Chondrocyte (in vitro differentiated cells): ENCODE measurements at regions not wholly inside any gene's neighbourhood (a gene's known extent, or its start where the extent isn't known, plus 50 kb on each side); places are given as distances from the start of the nearest gene placed in this dataset.

ENCODE experiments used
- DNase-seq: peaks from one replicate; pipeline ENCODE4 v3.0.0; 2021; ENCODE audit warnings: mixed read lengths, low spot score
- H3K27ac Mint-ChIP-seq: one replicate; pipeline ENCODE4 v1.8.0; 2021; ENCODE audit warnings: mild to moderate bottlenecking, moderate library complexity, mixed read lengths; ENCODE audit not compliant: unreplicated experiment
- H3K27me3 Mint-ChIP-seq: 2 replicates; pipeline ENCODE4 v1.8.0; 2021; ENCODE audit warnings: low read depth, mixed read lengths
- H3K36me3 Mint-ChIP-seq: 2 replicates; pipeline ENCODE4 v1.8.0; 2021; ENCODE audit warnings: low read depth, mixed read lengths
- H3K4me1 Mint-ChIP-seq: 2 replicates; pipeline ENCODE4 v1.8.0; 2021; ENCODE audit warnings: low read depth, mild to moderate bottlenecking, mixed read lengths
- H3K4me3 Mint-ChIP-seq: one replicate; pipeline ENCODE4 v1.8.0; 2021; ENCODE audit warnings: mild to moderate bottlenecking, moderate library complexity, mixed read lengths; ENCODE audit not compliant: unreplicated experiment
- H3K9me3 Mint-ChIP-seq: 2 replicates; pipeline ENCODE4 v1.8.0; 2021; ENCODE audit warnings: low read depth, mixed read lengths
- CTCF ChIP-seq: fragments of 200-600 bp; sonication (generic); IDR thresholded peaks from 2 replicates; pipeline ENCODE4 v1.5.0; 2021; ENCODE audit warnings: antibody characterized with exemption, mild to moderate bottlenecking, moderate library complexity

GRCh38 chr3:117435506-117435905 is 725.9 kb downstream of the TUSC7 start:
- DNase-seq: no peak
- Mint-ChIP-seq H3K36me3 (no peaks in the 10 kb centered on the region), H3K4me3 (no peak overlapping the region), H3K9me3 (no peaks in the 10 kb centered on the region), H3K27me3 (no peaks in the 10 kb centered on the region), H3K27ac (no peak overlapping the region), H3K4me1 (no peaks in the 10 kb centered on the region)
- TF ChIP-seq CTCF: no peak

- DNase-seq: no peak
- H3K36me3 Mint-ChIP-seq: no peaks in the 10 kb centered on the region
- H3K27ac Mint-ChIP-seq: no peak overlapping the region
- H3K4me3 Mint-ChIP-seq: no peak overlapping the region
- H3K4me1 Mint-ChIP-seq: no peaks in the 10 kb centered on the region
- H3K27me3 Mint-ChIP-seq: peaks cover 5% of the 10 kb centered on the region
- H3K9me3 Mint-ChIP-seq: no peaks in the 10 kb centered on the region
- peak; percentile 74 for TF ChIP-seq CTCF
Observed at GRCh38 chr3:117439812-117440211, 730.2 kb downstream of the TUSC7 start.

- no peak for DNase-seq
- H3K36me3 Mint-ChIP-seq: no peaks in the 10 kb centered on the region
- no peak overlapping the region for H3K27ac Mint-ChIP-seq
- no peaks in the 10 kb centered on the region for H3K9me3 Mint-ChIP-seq
- peaks cover 9% of the 10 kb centered on the region for H3K27me3 Mint-ChIP-seq
- no peak overlapping the region for H3K4me3 Mint-ChIP-seq
- no peaks in the 10 kb centered on the region for H3K4me1 Mint-ChIP-seq
- TF ChIP-seq CTCF: no peak
Observed at GRCh38 chr3:117441851-117442250, 732.3 kb downstream of the TUSC7 start.

GRCh38 chr3:117442566-117442965 is 733.0 kb downstream of the TUSC7 start:
- peaks cover 12% of the 10 kb centered on the region for H3K27me3 Mint-ChIP-seq
- H3K4me1 Mint-ChIP-seq: no peaks in the 10 kb centered on the region
- TF ChIP-seq CTCF: no peak
- no peaks in the 10 kb centered on the region for H3K36me3 Mint-ChIP-seq
- H3K4me3 Mint-ChIP-seq: no peak overlapping the region
- no peak overlapping the region for H3K27ac Mint-ChIP-seq
- no peak for DNase-seq
- H3K9me3 Mint-ChIP-seq: no peaks in the 10 kb centered on the region

- Mint-ChIP-seq H3K4me1 (no peaks in the 10 kb centered on the region), H3K36me3 (no peaks in the 10 kb centered on the region), H3K9me3 (no peaks in the 10 kb centered on the region), H3K4me3 (no peak overlapping the region), H3K27ac (no peak overlapping the region), H3K27me3 (peaks cover 12% of the 10 kb centered on the region)
- no peak for TF ChIP-seq CTCF
- no peak for DNase-seq
Observed at GRCh38 chr3:117443014-117443413, 733.4 kb downstream of the TUSC7 start.
